ENCODE measurements at regions not wholly inside any gene's neighbourhood (a gene's known extent, or its start where the extent isn't known, plus 50 kb on each side); places are given as distances from the start of the nearest gene placed in this dataset.

DNA sequence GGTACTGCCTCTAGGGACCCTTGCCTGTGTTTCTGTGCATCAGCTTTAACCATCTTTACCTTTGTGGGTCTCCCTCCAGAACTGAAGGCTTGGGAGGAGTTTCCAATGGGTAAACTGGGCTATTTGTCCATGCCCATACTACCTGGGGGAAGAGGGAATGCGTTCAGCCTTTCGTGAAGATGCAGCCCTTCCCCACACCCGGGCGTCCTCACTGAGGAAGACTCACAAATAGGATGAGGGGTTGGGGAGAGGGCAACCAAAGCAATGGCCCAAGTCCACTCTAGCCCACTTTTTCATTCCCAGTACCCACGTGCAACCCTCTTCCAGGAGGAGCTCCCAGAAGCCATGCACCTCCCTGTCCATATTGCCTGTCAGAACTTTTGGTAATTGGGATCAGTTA, 61.8 kb upstream of the ADA2 start:
- no peak for DNase-seq
- H3K27me3 ChIP-seq = peaks cover 0 to 18% (median 0%) of the 10 kb centered on the region in 4 donors
- H3K9me3 ChIP-seq = no peaks in the 10 kb centered on the region
- H3K4me3 ChIP-seq = no peak overlapping the region
- WGBS, 2 donors = 92 to 93% methylated on average over 5 of the region's 5 CpGs
- intact Hi-C loops (cut with DNase I) = no loop called here
- no peaks in the 10 kb centered on the region for H3K36me3 ChIP-seq
- H3K4me1 ChIP-seq = no peaks in the 10 kb centered on the region
- H3K27ac ChIP-seq = no peak overlapping the region
- TF ChIP-seq, protein P1, sequence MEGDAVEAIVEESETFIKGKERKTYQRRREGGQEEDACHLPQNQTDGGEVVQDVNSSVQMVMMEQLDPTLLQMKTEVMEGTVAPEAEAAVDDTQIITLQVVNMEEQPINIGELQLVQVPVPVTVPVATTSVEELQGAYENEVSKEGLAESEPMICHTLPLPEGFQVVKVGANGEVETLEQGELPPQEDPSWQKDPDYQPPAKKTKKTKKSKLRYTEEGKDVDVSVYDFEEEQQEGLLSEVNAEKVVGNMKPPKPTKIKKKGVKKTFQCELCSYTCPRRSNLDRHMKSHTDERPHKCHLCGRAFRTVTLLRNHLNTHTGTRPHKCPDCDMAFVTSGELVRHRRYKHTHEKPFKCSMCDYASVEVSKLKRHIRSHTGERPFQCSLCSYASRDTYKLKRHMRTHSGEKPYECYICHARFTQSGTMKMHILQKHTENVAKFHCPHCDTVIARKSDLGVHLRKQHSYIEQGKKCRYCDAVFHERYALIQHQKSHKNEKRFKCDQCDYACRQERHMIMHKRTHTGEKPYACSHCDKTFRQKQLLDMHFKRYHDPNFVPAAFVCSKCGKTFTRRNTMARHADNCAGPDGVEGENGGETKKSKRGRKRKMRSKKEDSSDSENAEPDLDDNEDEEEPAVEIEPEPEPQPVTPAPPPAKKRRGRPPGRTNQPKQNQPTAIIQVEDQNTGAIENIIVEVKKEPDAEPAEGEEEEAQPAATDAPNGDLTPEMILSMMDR (IDR thresholded peaks at IDR 0.05) = no peak
- no peak for TF ChIP-seq POLR2A (IDR thresholded peaks at IDR 0.05)

DNA sequence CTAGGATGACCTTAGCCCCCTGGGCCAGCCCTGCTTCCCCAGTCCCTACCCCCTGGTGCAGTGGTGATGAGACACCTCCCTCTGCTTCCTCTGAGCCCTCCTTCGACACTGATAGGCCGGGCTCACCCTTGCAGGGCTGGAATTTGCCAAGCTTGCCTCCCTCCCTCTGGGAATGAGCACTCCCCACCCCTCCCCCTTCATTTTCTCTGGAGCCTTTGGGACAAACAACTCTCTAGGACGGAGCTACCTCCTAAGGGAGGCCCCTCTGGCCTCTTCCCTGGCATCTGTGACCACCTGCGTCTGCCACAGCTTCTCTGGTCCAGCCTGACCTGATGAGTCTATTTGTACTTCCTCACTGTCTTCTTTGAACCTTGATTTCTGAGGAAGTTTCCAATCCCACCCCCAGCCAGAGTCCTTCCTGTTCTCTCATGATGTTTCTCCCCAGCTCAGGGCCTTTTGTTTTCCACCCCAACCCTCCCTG, 53.3 kb upstream of the ADA2 start:
- no peak for DNase-seq
- Histone ChIP-seq H3K27ac (no peak overlapping the region), H3K36me3 (no peaks in the 10 kb centered on the region), H3K4me3 (no peak overlapping the region), H3K9me3 (no peaks in the 10 kb centered on the region), H3K4me1 (peaks cover 5 to 11% (median 5%) of the 10 kb centered on the region in 3 donors), H3K27me3 (no peaks in the 10 kb centered on the region)
- intact Hi-C loops (cut with DNase I) = no loop called here
- WGBS, 2 donors = 54 to 57% methylated on average over 4 of the region's 4 CpGs
- no peak for TF ChIP-seq POLR2A (IDR thresholded peaks at IDR 0.05)
- TF ChIP-seq, protein P1 (IDR thresholded peaks at IDR 0.05) = no peak

DNA sequence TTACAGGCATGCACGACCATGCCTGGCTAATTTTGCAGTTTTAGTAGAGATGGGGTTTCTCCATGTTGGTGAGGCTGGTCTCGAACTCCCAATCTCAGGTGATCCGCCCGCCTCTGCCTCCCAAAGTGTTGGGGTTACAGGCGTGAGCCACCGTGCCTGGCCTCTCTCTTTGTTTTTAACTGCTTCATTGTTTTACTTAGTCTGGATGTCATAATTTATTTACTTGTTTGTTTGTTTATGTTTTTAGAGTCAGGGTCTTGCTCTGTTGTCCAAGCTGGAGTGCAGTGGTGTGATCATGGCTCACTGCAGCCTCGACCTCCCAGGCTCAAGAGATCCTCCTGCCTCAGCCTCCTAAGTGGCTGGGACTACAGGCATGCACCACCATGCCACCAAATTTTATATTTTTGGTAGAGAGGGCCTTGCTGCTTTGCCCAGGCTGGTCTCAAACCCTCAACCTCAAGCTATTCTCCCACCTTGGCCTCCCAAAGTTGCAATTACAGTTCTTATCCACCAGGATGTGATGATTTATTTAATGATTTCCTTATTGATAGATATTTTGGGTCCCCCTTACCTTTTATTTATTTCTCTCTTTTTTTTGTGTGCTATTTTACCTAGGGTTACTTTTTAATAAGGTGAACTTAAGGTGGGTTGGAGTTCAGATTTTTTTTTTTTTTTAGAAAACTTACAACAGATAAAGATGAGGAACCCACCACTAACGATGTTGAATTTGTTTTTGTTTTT, 52.6 kb upstream of the ADA2 start:
- no peaks in the 10 kb centered on the region for H3K9me3 ChIP-seq
- H3K4me1 ChIP-seq = peaks cover 5 to 11% (median 5%) of the 10 kb centered on the region in 3 donors
- DNase-seq = no peak
- H3K27ac ChIP-seq = no peak overlapping the region
- TF ChIP-seq, protein P1 (IDR thresholded peaks at IDR 0.05) = no peak
- no peak for TF ChIP-seq POLR2A (IDR thresholded peaks at IDR 0.05)
- intact Hi-C loops (cut with DNase I) = no loop called here
- H3K27me3 ChIP-seq = no peaks in the 10 kb centered on the region
- no peaks in the 10 kb centered on the region for H3K36me3 ChIP-seq
- H3K4me3 ChIP-seq = no peak overlapping the region
- WGBS, 2 donors = 80 to 83% methylated on average over 8 of the region's 8 CpGs

DNA sequence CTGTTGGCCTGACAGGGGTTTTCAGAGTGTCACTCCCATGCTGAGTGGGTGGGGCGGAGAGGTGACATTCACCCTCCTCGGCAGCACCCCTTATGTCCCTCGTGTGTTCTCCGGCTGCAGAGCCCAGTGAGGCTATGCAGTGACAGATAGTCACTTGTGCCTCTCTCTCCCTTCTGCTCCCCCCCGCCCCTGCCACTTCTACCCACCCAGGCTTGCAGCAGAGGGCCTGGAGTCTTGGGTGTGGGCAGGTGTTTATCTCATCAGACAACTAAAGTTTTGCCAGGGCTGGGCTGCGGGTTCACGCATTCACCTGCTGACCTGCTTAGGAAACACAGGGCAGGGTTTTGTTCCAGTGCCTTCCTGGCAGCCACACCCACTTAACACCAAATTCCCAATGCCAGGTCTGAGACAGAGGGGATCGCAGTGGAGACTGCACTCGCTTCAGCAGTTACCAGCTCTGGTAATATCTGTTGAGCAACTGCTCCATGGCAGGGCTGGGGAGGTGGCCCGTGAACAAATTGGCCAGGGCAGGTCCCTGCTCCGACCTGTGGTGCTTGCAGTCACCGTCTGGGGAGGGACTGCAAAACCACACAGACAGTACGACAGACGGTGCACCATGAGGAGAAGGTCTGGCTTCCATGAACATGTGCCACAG, 50.5 kb upstream of the ADA2 start:
- Histone ChIP-seq H3K36me3 (no peaks in the 10 kb centered on the region), H3K9me3 (no peaks in the 10 kb centered on the region), H3K4me1 (peaks cover 5 to 11% (median 5%) of the 10 kb centered on the region in 3 donors), H3K27me3 (no peaks in the 10 kb centered on the region), H3K27ac (peak overlapping the region in 1 of 4 donors; percentile 34), H3K4me3 (peak overlapping the region in 1 of 4 donors; percentile 6)
- no peak for DNase-seq
- WGBS, 2 donors = 56% methylated on average over 5 to 6 of the region's 14 CpGs
- no peak for TF ChIP-seq POLR2A (IDR thresholded peaks at IDR 0.05)
- intact Hi-C loops (cut with DNase I) = no loop called here

DNA sequence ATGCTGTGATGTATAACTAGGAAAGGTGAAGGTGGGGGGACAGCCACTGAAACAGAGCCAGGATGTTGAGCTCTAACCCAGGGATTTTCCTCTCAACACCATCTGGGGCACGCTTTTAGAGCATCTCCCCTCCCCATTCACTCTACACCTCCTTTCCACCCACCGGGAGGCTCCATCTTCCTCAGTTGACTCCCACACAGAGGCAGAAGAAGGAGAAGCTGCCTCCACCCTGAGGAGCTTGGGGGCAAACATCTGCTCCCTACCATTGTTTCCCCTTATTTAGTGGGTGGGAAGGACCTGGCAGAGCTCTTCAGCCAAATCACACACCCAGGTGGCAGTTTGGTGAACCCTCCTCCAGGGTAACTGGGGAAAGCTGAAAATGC, 50.0 kb upstream of the ADA2 start:
- H3K4me1 ChIP-seq = peaks cover 5 to 11% (median 5%) of the 10 kb centered on the region in 3 donors
- no peak for DNase-seq
- no peaks in the 10 kb centered on the region for H3K9me3 ChIP-seq
- no peaks in the 10 kb centered on the region for H3K36me3 ChIP-seq
- 57% methylated on average over 2 of the region's 2 CpGs; no CpG with 5 or more reads in 1 of the 2 donors for WGBS, 2 donors
- no peak overlapping the region for H3K27ac ChIP-seq
- H3K27me3 ChIP-seq = no peaks in the 10 kb centered on the region
- TF ChIP-seq, protein P1 (IDR thresholded peaks at IDR 0.05) = no peak
- no peak for TF ChIP-seq POLR2A (IDR thresholded peaks at IDR 0.05)
- H3K4me3 ChIP-seq = no peak overlapping the region
- intact Hi-C loops (cut with DNase I) = no loop called here

Measured in esophagus squamous epithelium (tissue), 5 donors.